ENCODE measurements at regions not wholly inside any gene's neighbourhood (a gene's known extent, or its start where the extent isn't known, plus 50 kb on each side); places are given as distances from the start of the nearest gene placed in this dataset.

GRCh38 chr1:229184066-229184465 is 86.8 kb upstream of the RAB4A start:
- no peak for DNase-seq (ENCODE audit: low read depth)

GRCh38 chr1:229185963-229186362 is 84.9 kb upstream of the RAB4A start:
- DNase-seq (ENCODE audit: low read depth), result no peak

GRCh38 chr1:229186373-229187056 is 84.4 kb upstream of the RAB4A start:
- no peak for DNase-seq (ENCODE audit: low read depth)

GRCh38 chr1:229190057-229190575 is 80.8 kb upstream of the RAB4A start:
- no peak for DNase-seq (ENCODE audit: low read depth)

GRCh38 chr1:229191066-229191674 is 79.7 kb upstream of the RAB4A start:
- no peak for DNase-seq (ENCODE audit: low read depth)

- peak; percentile 57 for DNase-seq (ENCODE audit: low read depth)
Measured at GRCh38 chr1:229192031-229192430, 78.9 kb upstream of the RAB4A start.

GRCh38 chr1:229192853-229193252 is 78.1 kb upstream of the RAB4A start:
- no peak for DNase-seq (ENCODE audit: low read depth)

GRCh38 chr1:229194096-229194495 is 76.8 kb upstream of the RAB4A start:
- DNase-seq (ENCODE audit: low read depth), result no peak

GRCh38 chr1:229195246-229195645 is 75.7 kb upstream of the RAB4A start:
- DNase-seq (ENCODE audit: low read depth), result no peak

GRCh38 chr1:229196404-229197264 is 74.3 kb upstream of the RAB4A start:
- DNase-seq (ENCODE audit: low read depth), result peak; percentile 28

GRCh38 chr1:229197265-229197585 is 73.7 kb upstream of the RAB4A start:
- DNase-seq (ENCODE audit: low read depth), result no peak

GRCh38 chr1:229199261-229200243 is 71.4 kb upstream of the RAB4A start:
- no peak for DNase-seq (ENCODE audit: low read depth)

GRCh38 chr1:229203030-229203751 is 67.7 kb upstream of the RAB4A start:
- no peak for DNase-seq (ENCODE audit: low read depth)

- no peak for DNase-seq (ENCODE audit: low read depth)
Measured at GRCh38 chr1:229203991-229204632, 66.8 kb upstream of the RAB4A start.

GRCh38 chr1:229204921-229205777 is 65.8 kb upstream of the RAB4A start:
- DNase-seq (ENCODE audit: low read depth), result peak; percentile 49

- no peak for DNase-seq (ENCODE audit: low read depth)
Measured at GRCh38 chr1:229205854-229206253, 65.1 kb upstream of the RAB4A start.

GRCh38 chr1:229207916-229208315 is 63.0 kb upstream of the RAB4A start:
- DNase-seq (ENCODE audit: low read depth), result no peak

GRCh38 chr1:229208481-229208880 is 62.4 kb upstream of the RAB4A start:
- no peak for DNase-seq (ENCODE audit: low read depth)

GRCh38 chr1:229209386-229209785 is 61.5 kb upstream of the RAB4A start:
- DNase-seq (ENCODE audit: low read depth), result no peak

- no peak for DNase-seq (ENCODE audit: low read depth)
Measured at GRCh38 chr1:229209816-229210215, 61.1 kb upstream of the RAB4A start.

Measured in stromal cell of bone marrow (primary cell).